SK-N-SH treated with all-trans-retinoic acid at 6 μM for 48 hours (cell line): ENCODE measurements at regions not wholly inside any gene's neighbourhood (a gene's known extent, or its start where the extent isn't known, plus 50 kb on each side); places are given as distances from the start of the nearest gene placed in this dataset.
"Not testable (repeated sequence)": the region's sequence is repeated elsewhere in the genome, so short reads cannot be mapped to it uniquely, and the experiment has no call there.

Experiments
- ATAC-seq: fragments of 200-7000 bp; cut with Tn5 transposase; 3 replicates; pipeline ENCODE4 v1.9.1; 2020; ENCODE audit warnings: mild to moderate bottlenecking, moderate library complexity
- ARNTL ChIP-seq: fragments of 450-650 bp; formaldehyde crosslinking; IDR thresholded peaks from 2 replicates; pipeline ENCODE4 v1.5.0; 2020; ENCODE audit warnings: low read depth, mild to moderate bottlenecking, moderate library complexity, borderline replicate concordance
- CREB5 ChIP-seq: fragments of 250-450 bp; sonication (Bioruptor Pico); IDR thresholded peaks from 2 replicates; pipeline ENCODE4 v1.5.1; 2020; ENCODE audit warnings: low read depth, mild to moderate bottlenecking, moderate library complexity
- CSDC2 ChIP-seq: fragments of 250-450 bp; sonication (Bioruptor Pico); IDR thresholded peaks from 2 replicates; pipeline ENCODE4 v1.5.0; 2020; ENCODE audit warnings: mild to moderate bottlenecking, moderate library complexity
- ESRRG ChIP-seq: fragments of 250-450 bp; sonication (Bioruptor Pico); IDR thresholded peaks from 2 replicates; pipeline ENCODE4 v1.6.1; 2021; ENCODE audit warnings: mild to moderate bottlenecking
- ISL1 ChIP-seq: fragments of 250-450 bp; sonication (Bioruptor Pico); IDR thresholded peaks from 2 replicates; pipeline ENCODE4 v2.1.2; 2022; ENCODE audit warnings: mild to moderate bottlenecking, moderate library complexity
- OSR1 ChIP-seq: fragments of 250-450 bp; sonication (Bioruptor Pico); IDR thresholded peaks from 2 replicates; pipeline ENCODE4 v1.8.0; 2022; ENCODE audit warnings: moderate library complexity, mild to moderate bottlenecking, inconsistent platforms
- PATZ1 ChIP-seq: fragments of 250-450 bp; sonication (Bioruptor Pico); IDR thresholded peaks from 2 replicates; pipeline ENCODE4 v1.8.0; 2020; ENCODE audit warnings: mild to moderate bottlenecking, moderate library complexity, borderline replicate concordance
- RARB ChIP-seq: fragments of 250-450 bp; sonication (Bioruptor Pico); IDR thresholded peaks from 2 replicates; pipeline ENCODE4 v1.8.0; 2021; ENCODE audit warnings: mild to moderate bottlenecking, moderate library complexity
- SNAI2 ChIP-seq: fragments of 250-450 bp; sonication (Bioruptor Pico); IDR thresholded peaks from 2 replicates; pipeline ENCODE4 v1.5.0; 2020; ENCODE audit warnings: mild to moderate bottlenecking, moderate library complexity
- TCF4 ChIP-seq: fragments of 250-450 bp; sonication (Bioruptor Pico); IDR thresholded peaks from 2 replicates; pipeline ENCODE4 v1.8.0; 2021; ENCODE audit warnings: mild to moderate bottlenecking, moderate library complexity, borderline replicate concordance
- ZC3H10 ChIP-seq: fragments of 250-450 bp; sonication (Bioruptor Pico); IDR thresholded peaks from 2 replicates; pipeline ENCODE4 v1.5.1; 2021; ENCODE audit warnings: mild to moderate bottlenecking, moderate library complexity
- ZFP3 ChIP-seq: fragments of 250-450 bp; sonication (Bioruptor Pico); IDR thresholded peaks from 2 replicates; pipeline ENCODE4 v1.5.0; 2020; ENCODE audit warnings: mild to moderate bottlenecking, moderate library complexity
- ZFP30 ChIP-seq: fragments of 450-650 bp; formaldehyde crosslinking; IDR thresholded peaks from 2 replicates; pipeline ENCODE4 v1.5.0; 2022; ENCODE audit warnings: mild to moderate bottlenecking, moderate library complexity
- ZNF565 ChIP-seq: fragments of 450-650 bp; formaldehyde crosslinking; conservative IDR thresholded peaks from 2 replicates; pipeline ENCODE4 v1.5.0; 2020; ENCODE audit warnings: low read depth, mild to moderate bottlenecking, moderate library complexity

- not testable (repeated sequence) for ATAC-seq
Observed at GRCh38 chr16:58790816-58791557, 56.9 kb upstream of the GOT2 start.

GRCh38 chr16:58789351-58789750 lies 55.2 kb upstream of the GOT2 start:
- ATAC-seq: no peak
- TF ChIP-seq ZFP30: no peak
- TF ChIP-seq CSDC2 (CRISPR knock-in tag): no peak
- no peak for TF ChIP-seq OSR1 (CRISPR knock-in tag)
- TF ChIP-seq TCF4 (CRISPR knock-in tag): no peak
- TF ChIP-seq ZNF565 (CRISPR knock-in tag): no peak
- no peak for TF ChIP-seq SNAI2 (CRISPR knock-in tag)
- no peak for TF ChIP-seq ISL1 (CRISPR knock-in tag)
- TF ChIP-seq ARNTL (CRISPR knock-in tag): no peak
- TF ChIP-seq ZC3H10 (CRISPR knock-in tag): no peak
- TF ChIP-seq ZFP3: no peak
- TF ChIP-seq PATZ1: no peak
- no peak for TF ChIP-seq CREB5 (CRISPR knock-in tag)
- TF ChIP-seq RARB: no peak
- no peak for TF ChIP-seq ESRRG (CRISPR knock-in tag)
